ENCODE measurements at regions not wholly inside any gene's neighbourhood (a gene's known extent, or its start where the extent isn't known, plus 50 kb on each side); places are given as distances from the start of the nearest gene placed in this dataset.
"Not testable (repeated sequence)": the region's sequence is repeated elsewhere in the genome, so short reads cannot be mapped to it uniquely, and the experiment has no call there.

DNA sequence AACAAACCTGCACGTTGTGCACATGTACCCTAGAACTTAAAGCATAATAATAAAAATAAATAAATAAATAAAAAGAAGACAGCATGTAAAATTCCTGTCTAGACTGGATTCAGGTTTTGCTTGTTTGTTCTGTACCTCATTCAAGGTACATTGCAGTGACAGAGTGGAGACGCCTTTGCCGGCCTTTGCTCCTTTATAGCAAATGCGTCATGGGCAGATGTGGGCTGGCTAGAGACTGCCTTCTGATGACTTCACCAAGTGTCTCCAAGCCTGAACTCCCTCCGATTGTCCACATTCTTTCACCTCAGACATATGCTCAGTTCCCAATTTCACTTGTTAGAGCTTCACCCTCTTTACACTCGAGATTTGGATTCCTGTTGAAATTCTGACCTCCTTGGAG is 147.8 kb upstream of the ARHGAP20 start:
- DNase-seq (ENCODE audit: low read depth), result no peak
- H3K4me3 ChIP-seq (ENCODE audit: low read depth, low read length), result no peak overlapping the region

DNA sequence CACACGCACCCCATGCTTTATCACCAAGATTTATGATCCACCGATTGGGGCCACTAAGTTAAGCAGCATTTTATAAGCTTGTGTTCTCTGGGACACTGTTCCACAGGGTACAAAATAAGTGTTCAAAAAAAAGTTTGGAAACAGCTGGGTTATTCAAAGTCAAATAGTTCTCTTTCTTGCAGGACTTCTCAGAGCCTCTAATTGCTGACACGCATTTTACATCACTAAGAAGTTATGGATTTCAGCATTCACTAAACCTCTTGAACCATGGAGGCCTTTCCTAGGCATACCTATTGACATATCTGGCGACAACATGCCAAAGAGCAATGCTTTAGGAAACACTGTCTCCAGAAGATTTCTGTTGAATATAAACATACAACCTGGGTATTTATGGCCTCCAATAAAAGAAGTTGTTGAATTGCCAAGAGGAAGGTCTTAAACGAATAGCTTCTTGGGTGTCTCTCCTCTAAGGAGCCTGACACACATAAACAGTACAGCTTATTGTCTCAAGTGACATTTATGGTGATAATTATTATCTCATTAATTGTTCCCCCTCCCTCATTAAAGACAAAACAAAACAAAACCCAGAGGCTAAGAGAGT is 147.1 kb upstream of the ARHGAP20 start:
- DNase-seq (ENCODE audit: low read depth), result no peak
- H3K4me3 ChIP-seq (ENCODE audit: low read depth, low read length), result no peak overlapping the region

DNA sequence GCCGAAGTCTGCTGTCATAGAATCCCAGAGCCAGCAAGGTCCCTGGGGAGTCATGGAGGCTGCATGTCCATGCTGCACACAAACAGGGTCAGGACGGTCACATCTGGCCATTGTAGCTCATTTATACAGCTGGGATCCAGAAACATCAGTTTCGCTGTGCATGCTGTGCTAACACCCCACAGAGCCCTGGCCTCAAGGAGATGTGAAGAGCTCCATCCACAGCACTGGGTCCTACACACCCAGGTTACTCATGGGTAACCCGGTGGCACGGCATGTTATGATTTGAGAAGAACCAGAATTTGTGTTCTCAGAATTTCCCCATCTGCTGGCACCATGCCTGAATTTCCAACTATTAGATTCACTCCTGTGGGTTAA is 146.3 kb upstream of the ARHGAP20 start:
- peak; percentile 70 for DNase-seq (ENCODE audit: low read depth)

DNA sequence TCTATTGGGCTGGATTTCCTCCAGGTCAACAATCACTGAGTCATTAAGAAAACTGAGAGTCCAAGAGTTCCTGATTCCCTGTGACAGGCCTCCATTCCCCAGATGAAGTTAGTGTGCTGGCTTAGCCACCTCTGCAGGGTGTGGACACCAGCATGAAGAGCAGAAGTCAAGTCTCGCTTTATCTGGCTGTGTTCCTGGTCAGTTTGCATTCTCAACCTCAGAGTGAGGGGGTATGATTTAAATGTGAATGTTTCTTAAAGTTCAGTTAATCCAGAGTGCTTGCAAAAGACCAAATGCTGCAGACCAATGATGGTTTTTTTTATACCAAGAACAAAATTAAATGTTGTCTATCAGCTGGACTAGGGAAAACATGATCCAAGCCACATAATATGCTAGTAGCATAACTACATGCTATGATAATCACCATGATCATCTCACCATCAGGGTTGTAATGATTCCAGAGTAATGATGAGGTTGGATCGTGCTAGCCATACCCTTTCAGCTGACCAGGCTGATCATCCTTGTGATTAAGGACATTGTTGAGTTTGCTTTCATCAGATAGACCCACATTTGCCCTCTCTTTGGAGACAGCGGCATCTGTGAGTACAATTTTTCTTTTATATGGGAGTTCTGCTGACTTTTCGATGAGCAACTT is 145.8 kb upstream of the ARHGAP20 start:
- DNase-seq (ENCODE audit: low read depth), result peak; percentile 87

More for the DNA sequence above, 146.3 kb upstream of the ARHGAP20 start:
- no peak overlapping the region for H3K4me3 ChIP-seq (ENCODE audit: low read depth, low read length)

DNA sequence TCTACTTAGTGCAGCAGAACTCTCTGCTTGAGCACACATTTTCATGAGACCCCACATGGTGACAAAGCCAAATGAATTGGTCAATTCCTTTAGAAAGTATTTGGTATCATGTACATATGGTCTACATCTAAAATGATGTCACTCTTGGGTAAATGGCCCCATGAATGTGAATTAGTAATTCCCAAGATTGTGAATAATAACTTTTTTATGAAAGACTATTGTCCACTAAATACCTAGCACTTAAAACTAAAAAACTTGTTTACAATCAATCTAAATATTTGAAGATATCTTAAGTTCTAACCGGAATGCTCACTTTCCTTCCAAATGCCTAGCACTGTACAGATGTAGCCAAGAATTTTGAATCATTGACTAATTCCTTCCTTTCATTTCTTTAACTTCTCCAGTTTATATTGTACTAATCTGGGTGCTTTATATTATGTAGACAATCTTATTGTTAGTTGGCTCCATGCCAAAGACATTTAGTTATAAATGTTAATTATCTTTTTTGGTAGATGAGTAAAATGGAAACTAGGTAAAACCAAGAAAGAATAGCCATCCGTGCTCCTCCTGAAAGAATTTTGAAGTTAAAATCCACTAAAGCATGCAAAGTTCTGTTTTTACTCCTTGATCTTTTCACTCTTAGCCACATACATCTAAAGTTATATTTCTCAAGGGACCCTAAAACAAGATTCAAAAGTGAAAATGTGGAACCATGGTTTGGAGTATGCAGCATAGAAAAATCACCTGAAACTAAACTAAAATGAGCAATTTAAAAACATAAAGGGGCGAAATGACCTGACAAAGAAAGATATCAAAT is 145.0 kb upstream of the ARHGAP20 start:
- no peak overlapping the region for H3K4me3 ChIP-seq (ENCODE audit: low read depth, low read length)
- DNase-seq (ENCODE audit: low read depth), result no peak

More for the DNA sequence above, 145.8 kb upstream of the ARHGAP20 start:
- no peak overlapping the region for H3K4me3 ChIP-seq (ENCODE audit: low read depth, low read length)

DNA sequence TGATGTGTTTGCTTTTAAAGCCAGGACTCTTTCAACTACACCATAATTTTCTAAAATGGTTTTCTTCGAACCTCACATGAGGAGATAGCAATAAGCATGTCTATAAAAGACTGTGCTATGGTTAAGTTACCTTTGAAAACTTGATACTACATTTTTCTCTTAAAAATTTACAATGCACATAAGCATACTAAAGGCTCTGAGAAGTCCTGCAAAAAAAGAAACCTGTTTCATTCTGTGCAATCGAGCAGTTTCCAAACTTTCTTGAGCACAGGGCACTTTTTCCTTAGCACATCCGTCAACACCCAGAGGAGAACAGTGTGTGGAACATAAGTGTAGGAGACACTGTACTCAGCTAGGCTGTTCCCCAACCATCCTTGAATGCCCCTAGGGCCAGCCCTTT is 144.1 kb upstream of the ARHGAP20 start:
- no peak for DNase-seq (ENCODE audit: low read depth)
- H3K4me3 ChIP-seq (ENCODE audit: low read depth, low read length), result no peak overlapping the region

DNA sequence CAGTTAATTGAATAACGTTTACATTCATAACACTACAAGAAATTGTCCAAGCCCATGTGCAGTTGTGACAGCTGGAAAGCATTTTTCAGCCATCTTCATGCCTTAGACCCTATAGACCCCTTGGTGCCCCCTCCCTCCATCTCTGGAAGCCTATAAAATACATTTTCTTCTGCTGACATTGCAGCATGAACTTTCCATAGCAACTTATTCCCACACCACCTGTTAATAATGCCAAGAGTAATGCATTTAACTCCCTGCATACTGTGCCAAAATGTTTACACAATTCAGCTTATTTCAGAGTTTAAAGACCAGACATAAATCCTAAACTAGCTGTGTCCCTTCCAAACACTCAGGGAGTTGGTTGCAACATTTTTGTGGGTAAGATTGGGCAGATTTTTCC is 143.0 kb upstream of the ARHGAP20 start:
- peak; percentile 30 for DNase-seq (ENCODE audit: low read depth)

DNA sequence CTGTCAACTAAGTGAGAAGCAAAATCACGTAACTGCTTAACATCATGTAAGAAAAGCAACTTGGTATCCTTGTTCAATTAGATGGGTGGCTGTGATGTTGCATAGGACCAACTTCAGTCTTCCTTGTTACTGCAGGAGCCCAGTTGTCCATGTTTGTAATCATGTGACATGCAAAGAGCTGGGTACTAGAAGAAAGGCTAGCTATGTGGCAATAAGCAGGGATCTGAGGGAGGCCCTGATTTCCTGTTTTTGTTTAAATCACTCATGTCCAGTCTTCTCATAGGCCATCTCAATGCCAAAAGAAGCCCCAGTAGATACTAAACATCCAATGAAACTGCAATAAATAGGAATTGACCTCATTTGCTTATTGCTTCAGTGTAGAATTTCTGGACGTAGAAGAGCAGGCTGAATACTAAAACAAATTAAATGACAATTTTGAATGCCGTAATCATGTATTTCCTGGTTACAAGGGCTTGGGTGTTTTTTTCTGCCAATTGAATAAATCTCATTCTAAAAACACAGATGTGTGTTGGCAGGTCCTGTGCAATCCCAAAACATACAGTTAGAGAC is 140.8 kb upstream of the ARHGAP20 start:
- no peak overlapping the region for H3K4me3 ChIP-seq (ENCODE audit: low read depth, low read length)
- DNase-seq (ENCODE audit: low read depth), result no peak

More for the DNA sequence above, 143.0 kb upstream of the ARHGAP20 start:
- no peak overlapping the region for H3K4me3 ChIP-seq (ENCODE audit: low read depth, low read length)

DNA sequence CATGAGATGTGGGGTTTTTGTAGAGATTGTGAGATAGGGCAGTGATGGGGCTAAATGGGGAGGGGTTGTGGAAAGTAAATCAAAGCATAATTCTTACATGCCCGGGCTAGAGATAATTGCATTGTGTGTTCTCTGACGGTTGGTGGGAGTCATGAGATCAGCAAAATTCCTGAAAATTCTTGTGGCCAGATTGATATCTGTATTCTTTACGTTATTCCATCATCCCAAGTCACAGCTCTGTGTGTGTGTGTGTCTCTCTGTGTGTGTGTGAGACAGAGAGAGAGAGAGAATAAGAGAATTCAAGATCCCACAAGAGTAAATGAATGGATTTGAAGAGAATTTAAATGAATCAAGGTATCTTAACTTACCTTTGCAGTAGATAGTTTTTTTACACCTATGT is 138.6 kb upstream of the ARHGAP20 start:
- no peak for DNase-seq (ENCODE audit: low read depth)
- no peak overlapping the region for H3K4me3 ChIP-seq (ENCODE audit: low read depth, low read length)

DNA sequence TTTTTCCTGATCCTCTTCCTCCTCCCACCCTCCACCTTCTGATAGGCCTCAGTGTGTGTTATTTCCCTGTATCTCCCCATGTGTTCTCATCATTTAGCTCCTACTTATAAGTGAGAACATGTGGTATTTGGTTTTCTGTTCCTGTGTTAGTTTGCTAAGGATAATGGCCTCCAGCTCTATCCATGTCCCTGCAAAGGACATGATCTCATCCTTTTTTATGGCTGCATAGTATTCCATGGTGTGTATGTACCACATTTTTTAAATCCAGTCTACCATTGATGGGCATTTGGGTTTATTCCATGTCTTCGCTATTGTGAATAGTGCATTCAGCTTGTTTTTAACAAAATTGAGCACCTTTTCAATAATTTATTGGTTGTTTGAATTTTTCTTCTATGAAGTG is 130.8 kb upstream of the ARHGAP20 start:
- not testable (repeated sequence) for DNase-seq (ENCODE audit: low read depth); H3K4me3 ChIP-seq (ENCODE audit: low read depth, low read length)

DNA sequence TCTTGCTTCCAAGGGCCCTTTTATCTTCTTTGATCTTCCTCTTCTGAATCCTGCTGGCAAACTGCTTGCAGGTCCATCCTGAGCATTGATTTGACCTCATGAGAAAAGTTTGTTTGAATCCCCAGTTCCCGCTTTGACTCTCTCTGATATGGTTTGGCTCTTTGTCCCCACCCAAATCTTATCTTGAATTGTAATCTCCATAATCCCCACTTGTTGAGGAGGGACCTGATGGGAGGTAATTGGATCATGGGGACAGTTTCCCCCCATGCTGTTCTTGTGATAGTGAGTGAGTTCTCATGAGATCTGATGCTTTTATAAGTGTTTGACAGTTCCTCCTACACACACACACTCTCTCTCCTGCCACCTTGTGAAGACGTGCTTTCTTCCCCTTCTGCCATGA is 126.6 kb upstream of the ARHGAP20 start:
- no peak overlapping the region for H3K4me3 ChIP-seq (ENCODE audit: low read depth, low read length)
- DNase-seq (ENCODE audit: low read depth), result no peak

DNA sequence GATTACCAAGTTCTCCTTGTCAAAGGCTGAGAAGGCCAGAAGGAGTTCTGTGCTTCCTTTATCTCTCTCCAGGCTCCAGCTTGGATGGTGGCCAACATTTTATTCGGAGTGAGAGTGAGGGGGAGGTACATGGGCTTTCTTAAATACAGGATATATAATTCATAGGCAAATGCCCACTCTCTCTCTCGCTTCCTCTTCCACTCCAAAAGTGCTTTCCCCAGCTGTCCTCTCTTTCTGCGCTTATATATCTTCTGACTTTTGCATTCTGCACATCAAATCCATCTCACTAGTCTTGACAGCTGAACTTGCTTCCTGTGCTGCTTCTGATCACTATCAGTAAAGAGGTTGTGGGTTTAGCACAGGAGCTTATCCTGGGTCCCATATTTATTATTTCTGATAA is 125.4 kb upstream of the ARHGAP20 start:
- no peak overlapping the region for H3K4me3 ChIP-seq (ENCODE audit: low read depth, low read length)
- no peak for DNase-seq (ENCODE audit: low read depth)

DNA sequence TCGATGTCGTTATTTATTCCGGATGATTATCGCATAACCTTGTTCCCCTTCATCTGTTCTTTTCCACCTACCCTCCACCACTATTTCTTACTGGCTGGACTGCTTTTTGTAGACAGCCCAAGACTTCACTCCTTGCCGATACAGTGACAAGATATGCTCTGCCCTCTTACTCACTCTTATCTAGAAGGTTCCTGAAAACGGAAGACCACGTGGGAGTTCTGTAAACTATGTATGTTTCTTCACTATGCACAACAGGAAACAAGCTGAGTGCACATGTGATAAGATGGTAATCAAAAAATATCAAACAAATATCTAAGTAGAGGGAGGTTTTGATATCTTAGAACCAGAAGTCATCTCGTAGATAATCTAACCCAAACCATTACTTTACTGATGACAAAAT is 122.9 kb upstream of the ARHGAP20 start:
- no peak overlapping the region for H3K4me3 ChIP-seq (ENCODE audit: low read depth, low read length)
- DNase-seq (ENCODE audit: low read depth), result no peak

DNA sequence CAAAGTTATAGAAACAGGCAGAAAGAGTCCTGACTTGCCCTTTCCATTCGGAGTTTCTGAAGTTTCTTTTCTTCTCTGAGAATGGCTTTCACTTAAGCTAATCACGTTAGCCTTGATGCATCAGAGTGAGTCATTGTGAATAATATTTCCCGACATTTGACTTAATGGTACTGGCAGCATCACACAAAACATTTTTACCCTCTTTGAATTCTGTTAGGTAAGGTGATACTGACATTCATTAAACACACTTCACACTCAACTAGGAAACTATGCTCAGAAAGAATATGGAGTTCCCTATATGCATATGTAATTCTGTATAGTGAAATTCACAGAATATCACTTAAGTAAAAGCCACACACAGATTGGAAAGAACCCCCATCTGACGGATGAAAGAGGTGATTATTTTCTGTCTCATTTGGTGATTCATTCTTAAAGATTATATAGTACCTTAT is 120.8 kb upstream of the ARHGAP20 start:
- H3K4me3 ChIP-seq (ENCODE audit: low read depth, low read length), result no peak overlapping the region
- DNase-seq (ENCODE audit: low read depth), result peak; percentile 34

DNA sequence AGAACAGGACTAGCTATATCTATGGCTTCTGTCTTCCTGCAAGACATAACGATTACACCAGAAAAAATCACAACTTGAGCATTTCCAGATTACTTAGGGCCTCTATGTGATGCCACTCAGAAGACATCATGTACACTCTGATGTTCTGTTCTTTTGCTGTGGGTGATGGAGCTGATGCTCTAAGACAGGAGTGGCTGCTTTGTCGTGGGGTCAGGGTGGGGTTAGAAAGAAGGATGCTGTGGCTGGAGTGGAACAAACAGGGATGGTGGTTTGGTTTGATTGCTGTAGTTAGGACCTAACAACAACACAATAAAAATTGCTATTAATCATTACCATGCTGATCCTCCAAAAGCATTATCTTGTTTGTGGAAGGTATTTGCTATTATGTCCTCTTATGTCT is 120.3 kb upstream of the ARHGAP20 start:
- DNase-seq (ENCODE audit: low read depth), result no peak
- H3K4me3 ChIP-seq (ENCODE audit: low read depth, low read length), result no peak overlapping the region

DNA sequence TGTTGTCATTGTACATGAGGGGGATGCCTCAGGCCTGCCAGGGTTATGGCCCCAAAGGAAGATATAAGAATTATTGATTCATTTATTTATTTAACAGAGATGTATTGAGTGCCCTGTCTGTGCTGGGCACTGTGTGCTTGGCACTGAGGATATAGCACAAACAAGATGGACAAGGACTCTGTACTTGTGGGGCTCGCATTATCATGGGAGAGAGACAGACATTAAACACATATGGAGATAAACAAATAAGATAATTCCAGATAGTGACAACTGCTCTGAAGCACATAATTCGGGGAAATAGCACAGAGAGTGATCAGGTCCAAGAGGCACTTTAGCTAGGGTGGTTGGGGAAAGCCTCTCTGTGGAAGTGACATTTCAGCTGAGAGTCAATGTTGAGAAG is 119.8 kb upstream of the ARHGAP20 start:
- no peak for DNase-seq (ENCODE audit: low read depth)
- H3K4me3 ChIP-seq (ENCODE audit: low read depth, low read length), result no peak overlapping the region

DNA sequence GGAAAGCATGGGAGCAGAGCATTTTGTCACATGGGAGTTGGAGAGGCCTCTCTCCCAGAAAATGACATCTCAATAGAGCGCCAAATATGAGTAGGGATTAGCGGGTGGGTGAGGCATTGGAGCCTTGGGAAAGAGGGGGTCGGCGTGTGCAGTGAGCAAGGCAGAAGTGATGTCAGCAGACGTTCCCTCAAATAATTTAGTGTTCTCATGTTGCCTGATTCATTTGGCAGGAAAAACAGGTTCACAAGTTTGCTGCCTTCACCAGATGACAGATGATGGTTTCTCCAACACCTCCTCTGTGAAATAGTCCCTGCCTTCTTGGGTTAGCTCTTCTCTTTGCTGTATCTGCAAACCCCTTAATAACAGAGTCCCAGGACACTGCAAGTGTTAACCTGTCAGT is 118.5 kb upstream of the ARHGAP20 start:
- no peak overlapping the region for H3K4me3 ChIP-seq (ENCODE audit: low read depth, low read length)
- DNase-seq (ENCODE audit: low read depth), result peak; percentile 27

DNA sequence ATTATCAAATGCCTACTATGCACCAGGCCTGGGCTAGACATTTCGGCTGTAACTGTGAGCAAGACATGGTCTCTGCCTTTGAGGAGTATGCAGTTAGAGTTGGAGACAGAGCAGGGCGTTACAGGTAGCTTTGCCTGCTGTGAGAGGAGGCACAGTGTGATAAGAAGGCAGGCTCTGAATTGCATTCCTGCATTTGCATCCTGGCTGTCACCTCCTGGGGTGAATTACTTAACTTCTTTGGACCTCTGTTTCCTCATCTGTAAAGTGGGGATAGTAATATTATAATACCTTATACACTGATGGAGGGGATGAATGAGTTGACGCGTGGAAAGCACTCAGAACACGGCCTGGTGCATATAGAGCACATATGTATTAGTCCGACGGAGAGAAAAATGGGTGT is 118.1 kb upstream of the ARHGAP20 start:
- no peak overlapping the region for H3K4me3 ChIP-seq (ENCODE audit: low read depth, low read length)
- DNase-seq (ENCODE audit: low read depth), result no peak

DNA sequence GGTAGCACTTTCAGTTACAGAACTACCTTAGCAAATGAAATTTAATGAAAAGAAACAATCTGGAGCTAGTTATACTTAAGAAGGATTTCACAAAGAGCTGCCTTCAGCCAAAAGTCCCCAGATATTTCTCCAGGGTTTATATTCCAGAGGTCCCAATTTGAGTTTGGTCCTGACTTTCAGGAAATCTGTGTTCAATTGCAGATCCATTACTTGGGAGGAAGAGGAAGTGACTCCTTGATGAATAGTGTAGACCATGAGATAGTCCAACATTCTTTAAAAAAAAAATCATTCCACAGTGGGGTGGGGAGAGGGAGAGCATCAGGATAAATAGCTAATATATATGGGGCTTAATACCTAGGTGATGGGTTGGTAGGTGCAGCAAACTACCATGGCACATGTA is 117.6 kb upstream of the ARHGAP20 start:
- H3K4me3 ChIP-seq (ENCODE audit: low read depth, low read length), result no peak overlapping the region
- DNase-seq (ENCODE audit: low read depth), result no peak

DNA sequence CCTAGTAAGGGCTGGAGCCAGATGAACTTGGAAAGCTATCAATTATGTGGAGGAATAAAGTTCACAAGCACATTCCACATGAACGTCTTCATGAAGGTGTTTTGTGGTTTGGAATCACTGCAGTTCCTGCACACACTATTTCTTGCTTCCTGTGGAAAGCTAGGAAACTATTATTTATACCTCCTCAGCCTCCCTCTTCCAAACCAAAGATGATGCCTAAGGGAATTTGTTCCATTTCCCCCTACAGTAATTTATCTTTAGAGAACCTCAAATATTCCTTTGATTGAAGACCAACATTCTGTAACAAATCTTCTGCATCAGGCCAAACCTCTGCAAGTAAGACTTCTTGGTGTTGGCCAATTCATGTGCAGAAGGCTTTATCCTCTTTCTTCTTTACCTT is 115.8 kb upstream of the ARHGAP20 start:
- H3K4me3 ChIP-seq (ENCODE audit: low read depth, low read length), result no peak overlapping the region
- no peak for DNase-seq (ENCODE audit: low read depth)
